Right lobe of liver (tissue), 6 donors: ENCODE measurements at regions not wholly inside any gene's neighbourhood (a gene's known extent, or its start where the extent isn't known, plus 50 kb on each side); places are given as distances from the start of the nearest gene placed in this dataset.

Experiments
- ATAC-seq, 4 donors: fragments of 200-7000 bp; cut with Tn5 transposase; one replicate each; pipeline ENCODE4 v1.9.1; 2020; ENCODE audit warnings: mild to moderate bottlenecking in 4 of 4, moderate library complexity in 4 of 4
- DNase-seq, 3 donors: peaks; one replicate each; pipeline ENCODE4 v3.0.0-alpha.2; 2020
- H3K27ac ChIP-seq, 3 donors: fragments of 200-600 bp; one replicate each; pipeline ENCODE4 v1.8.0; 2022
- H3K27me3 ChIP-seq, 2 donors: fragments of 200-600 bp; one replicate each; pipeline ENCODE4 v1.8.0; 2022
- H3K36me3 ChIP-seq, 4 donors: fragments of 200-600 bp; sonication (generic) in 1 of 4; one replicate each; pipeline versions ENCODE4 v1.5.1 to v1.8.0; 2017 to 2022; ENCODE audit warnings: control low read depth in 1 of 4
- H3K4me1 ChIP-seq, 4 donors: fragments of 200-600 bp; sonication (generic) in 1 of 4; one replicate each; pipeline versions ENCODE4 v1.5.1 to v1.8.0; 2017 to 2022; ENCODE audit warnings: control low read depth in 1 of 4
- H3K4me3 ChIP-seq, 3 donors: fragments of 200-600 bp; one replicate each; pipeline ENCODE4 v1.8.0; 2022
- H3K9me3 ChIP-seq, 4 donors: fragments of 200-600 bp; sonication (generic) in 1 of 4; one replicate each; pipeline versions ENCODE4 v1.5.1 to v1.8.0; 2017 to 2022; ENCODE audit warnings: control low read depth in 1 of 4
- CTCF ChIP-seq, 4 donors: fragments of 200-600 bp in 3 of 4; fragments of 450-650 bp in 1 of 4; IDR thresholded peaks; one replicate each; pipeline versions ENCODE4 v1.5.1 to v1.8.0; 2016 to 2022; ENCODE audit warnings: antibody characterized with exemption in 4 of 4, mild to moderate bottlenecking in 2 of 4
- POLR2A ChIP-seq: fragments of 450-650 bp; IDR thresholded peaks from one replicate; pipeline ENCODE4 v1.6.1; 2017; ENCODE audit warnings: antibody characterized with exemption, mild to moderate bottlenecking
- WGBS: methylation state at CpG from one replicate; pipeline ENCODE4 v1.1.6; 2018; ENCODE audit warnings: low coverage, low lambda C conversion rate; ENCODE audit not compliant: insufficient coverage; ENCODE audit errors: missing lambda C conversion rate; 5-methylcytosine and 5-hydroxymethylcytosine counted together
- intact Hi-C, 2 donors: fragments of 100-400 bp; cut with DNase I; formaldehyde crosslinking; loops; one replicate each; pipeline versions ENCODE4 v1.11.2 to v1.14.1; 2022
- donor health status: DM: no; HTN: yes; CAD: no.
- donor health status: DM: no; HTN: no; CAD: no.
- donor health status: DM: no; HTN: no; CAD: no.
- donor health status: DM: no; HTN: yes; CAD: no.
- donor health status: DM: no; HTN: yes; CAD: no.

- intact Hi-C loops = no loop called here
- Histone ChIP-seq H3K4me3 (no peak overlapping the region), H3K36me3 (no peaks in the 10 kb centered on the region), H3K9me3 (no peaks in the 10 kb centered on the region), H3K27me3 (no peaks in the 10 kb centered on the region), H3K4me1 (no peaks in the 10 kb centered on the region), H3K27ac (no peak overlapping the region)
- 85% methylated on average over 3 of the region's 3 CpGs for WGBS
- no peak for DNase-seq
- no peak for ATAC-seq
- TF ChIP-seq POLR2A = no peak
- no peak for TF ChIP-seq CTCF (IDR thresholded peaks at IDR 0.05)
Measured at GRCh38 chr9:115482747-115483146, 364.8 kb upstream of the TNC start.

GRCh38 chr9:115492869-115493268, 374.9 kb upstream of the TNC start:
- Histone ChIP-seq H3K27ac (no peak overlapping the region), H3K36me3 (no peaks in the 10 kb centered on the region), H3K4me1 (peaks cover 0 to 11% (median 4%) of the 10 kb centered on the region in 4 donors), H3K27me3 (peaks cover 0 to 6% of the 10 kb centered on the region in 2 donors), H3K9me3 (no peaks in the 10 kb centered on the region), H3K4me3 (no peak overlapping the region)
- intact Hi-C loops = no loop called here
- TF ChIP-seq POLR2A (no peak), CTCF (IDR thresholded peaks at IDR 0.05) (no peak)
- ATAC-seq (no peak), DNase-seq (no peak)

- H3K4me1 ChIP-seq = peaks cover 0 to 11% (median 4%) of the 10 kb centered on the region in 4 donors
- no peak for DNase-seq
- H3K36me3 ChIP-seq = no peaks in the 10 kb centered on the region
- H3K9me3 ChIP-seq = no peaks in the 10 kb centered on the region
- TF ChIP-seq POLR2A (no peak), CTCF (IDR thresholded peaks at IDR 0.05) (no peak)
- H3K27ac ChIP-seq = no peak overlapping the region
- peak in 2 of 4 donors; percentile 9 to 25 for ATAC-seq
- intact Hi-C loops = no loop called here
- WGBS = 64% methylated on average over 1 of the region's 1 CpG
- peaks cover 0 to 6% of the 10 kb centered on the region in 2 donors for H3K27me3 ChIP-seq
- H3K4me3 ChIP-seq = no peak overlapping the region
Measured at GRCh38 chr9:115494393-115494792, 376.4 kb upstream of the TNC start.

GRCh38 chr9:115495052-115495635, 377.2 kb upstream of the TNC start:
- no peak overlapping the region for H3K4me3 ChIP-seq
- 3% methylated on average over 5 of the region's 6 CpGs for WGBS
- H3K9me3 ChIP-seq = no peaks in the 10 kb centered on the region
- peaks cover 0 to 6% of the 10 kb centered on the region in 2 donors for H3K27me3 ChIP-seq
- no peak overlapping the region for H3K27ac ChIP-seq
- intact Hi-C loops = no loop called here
- H3K36me3 ChIP-seq = no peaks in the 10 kb centered on the region
- DNase-seq (no peak), ATAC-seq (peak; percentile 93 to 99 (median 96))
- TF ChIP-seq CTCF (IDR thresholded peaks at IDR 0.05) = no peak
- no peak for TF ChIP-seq POLR2A
- H3K4me1 ChIP-seq = peaks cover 0 to 11% (median 4%) of the 10 kb centered on the region in 4 donors

GRCh38 chr9:115495836-115496235, 377.9 kb upstream of the TNC start:
- no peak overlapping the region for H3K4me3 ChIP-seq
- no peak for TF ChIP-seq POLR2A
- no peak for TF ChIP-seq CTCF (IDR thresholded peaks at IDR 0.05)
- ATAC-seq (no peak), DNase-seq (no peak)
- H3K9me3 ChIP-seq = no peaks in the 10 kb centered on the region
- no peaks in the 10 kb centered on the region for H3K36me3 ChIP-seq
- H3K27ac ChIP-seq = no peak overlapping the region
- peaks cover 0 to 11% (median 4%) of the 10 kb centered on the region in 4 donors for H3K4me1 ChIP-seq
- H3K27me3 ChIP-seq = peaks cover 0 to 11% of the 10 kb centered on the region in 2 donors
- intact Hi-C loops = no loop called here
